Effector CD8-positive, alpha-beta T cell (primary cell): ENCODE measurements at regions not wholly inside any gene's neighbourhood (a gene's known extent, or its start where the extent isn't known, plus 50 kb on each side); places are given as distances from the start of the nearest gene placed in this dataset.
"Not testable (repeated sequence)": the region's sequence is repeated elsewhere in the genome, so short reads cannot be mapped to it uniquely, and the experiment has no call there.

Experiments used
- DNase-seq: peaks from one replicate; lab custom pipeline; 2025; lab: John Stamatoyannopoulos, UW

DNA sequence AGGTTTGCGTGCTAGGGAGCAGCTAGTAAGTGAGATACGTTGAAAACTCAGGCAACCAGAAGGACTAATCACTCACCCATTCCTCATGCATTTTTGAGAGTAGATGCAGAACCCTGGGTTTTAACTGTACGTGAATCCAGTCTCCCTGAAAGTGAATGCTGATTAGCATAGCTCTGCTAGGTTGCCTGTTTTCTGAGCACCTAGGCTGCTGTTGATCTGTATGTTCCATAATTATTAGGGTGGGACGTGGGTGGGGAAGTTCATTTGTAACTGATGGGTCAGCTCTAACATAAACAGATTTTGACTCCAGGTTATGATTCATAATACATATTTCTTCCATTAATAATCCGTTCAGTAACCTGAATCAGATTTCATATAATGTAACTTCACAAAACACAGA is 379.0 kb upstream of the FANCL start:
- DNase-seq, result no peak

DNA sequence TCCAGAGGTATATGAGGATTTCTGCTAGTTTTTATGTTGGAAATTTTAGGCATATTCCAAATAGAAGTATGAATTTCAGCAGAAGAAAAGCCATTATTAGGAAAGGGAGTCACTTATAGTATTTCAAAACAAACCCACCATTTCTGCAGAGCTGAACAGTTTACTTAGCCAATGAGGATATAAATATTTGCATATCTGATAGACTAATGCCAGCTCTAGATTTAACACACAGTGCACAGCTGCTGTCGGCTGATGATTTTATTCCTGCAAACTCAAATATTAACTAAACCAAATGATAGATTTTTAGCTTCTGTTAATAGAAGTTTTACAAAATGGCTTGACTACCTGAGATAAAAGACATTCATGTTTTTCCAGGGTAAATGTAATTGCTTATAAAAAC is 375.8 kb upstream of the FANCL start:
- DNase-seq, result no peak

- DNase-seq, result no peak
Observed at GRCh38 chr2:58614219-58614618, 373.1 kb upstream of the FANCL start.

- DNase-seq, result no peak
Observed at GRCh38 chr2:58612973-58613372, 371.8 kb upstream of the FANCL start.

GRCh38 chr2:58609326-58609725 is 368.2 kb upstream of the FANCL start:
- DNase-seq, result no peak

- no peak for DNase-seq
Observed at GRCh38 chr2:58608146-58608545, 367.0 kb upstream of the FANCL start.

DNA sequence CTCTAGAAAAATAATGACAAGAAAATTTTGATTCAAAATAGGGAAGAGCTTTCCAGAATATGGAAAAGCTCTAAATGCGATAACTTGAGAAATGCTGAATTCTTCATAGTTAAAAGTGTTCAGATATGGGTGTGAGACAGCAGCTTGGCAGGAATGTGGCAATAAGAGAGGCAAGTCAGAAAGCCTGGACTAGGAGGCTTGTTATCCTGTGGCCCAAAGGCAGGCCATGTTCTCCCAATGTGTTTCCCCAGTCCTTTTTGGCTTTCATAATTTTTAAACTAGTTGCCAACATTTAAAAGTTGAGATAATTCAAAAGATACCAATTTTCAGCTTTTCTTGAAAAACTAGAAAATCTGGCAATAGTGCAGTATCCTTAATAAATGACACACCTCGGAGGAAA is 366.3 kb upstream of the FANCL start:
- no peak for DNase-seq

GRCh38 chr2:58606799-58607198 is 365.7 kb upstream of the FANCL start:
- DNase-seq, result no peak

- DNase-seq, result no peak
Observed at GRCh38 chr2:58604096-58604495, 363.0 kb upstream of the FANCL start.

- DNase-seq, result no peak
Observed at GRCh38 chr2:58601017-58601416, 359.9 kb upstream of the FANCL start.

GRCh38 chr2:58598171-58598570 is 357.0 kb upstream of the FANCL start:
- DNase-seq, result no peak

GRCh38 chr2:58595714-58596113 is 354.6 kb upstream of the FANCL start:
- DNase-seq, result no peak

DNA sequence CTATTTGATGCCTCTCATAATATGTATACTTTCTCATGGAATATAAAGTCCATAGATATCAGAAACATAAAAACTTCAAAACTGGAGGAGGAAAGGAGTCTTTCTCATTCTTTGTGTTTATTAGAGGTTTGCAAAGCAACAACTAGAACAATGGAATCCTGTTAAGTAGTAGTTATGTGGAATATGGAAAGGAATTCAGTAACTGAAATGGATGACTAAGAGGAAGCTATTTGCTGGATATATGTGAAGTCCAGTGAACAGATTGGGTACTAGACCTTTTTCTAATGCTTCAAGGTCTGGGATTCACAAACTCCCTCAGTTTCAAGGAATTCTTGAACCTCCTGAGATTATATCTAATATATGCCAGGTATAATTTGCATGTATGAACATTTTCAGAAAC is 353.6 kb upstream of the FANCL start:
- no peak for DNase-seq

DNA sequence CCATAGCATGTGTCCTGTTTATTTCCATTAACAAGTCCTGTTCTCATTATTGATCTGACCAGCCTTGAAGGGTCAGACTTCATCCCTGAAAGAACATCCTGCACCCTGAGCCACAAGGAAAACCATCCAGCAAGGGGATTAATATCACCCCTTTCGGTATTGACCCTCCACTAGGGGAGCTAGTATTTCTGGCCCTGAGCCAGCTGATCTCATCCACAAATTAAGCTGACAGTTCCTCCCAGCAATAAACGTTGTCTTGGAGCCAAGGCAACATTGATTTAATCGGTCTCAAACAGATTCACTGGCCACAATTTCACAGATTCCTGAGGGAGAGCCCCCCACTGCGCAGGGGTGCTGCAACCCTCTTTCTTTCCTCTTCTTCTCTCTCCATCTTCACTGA is 353.1 kb upstream of the FANCL start:
- DNase-seq, result no peak

DNA sequence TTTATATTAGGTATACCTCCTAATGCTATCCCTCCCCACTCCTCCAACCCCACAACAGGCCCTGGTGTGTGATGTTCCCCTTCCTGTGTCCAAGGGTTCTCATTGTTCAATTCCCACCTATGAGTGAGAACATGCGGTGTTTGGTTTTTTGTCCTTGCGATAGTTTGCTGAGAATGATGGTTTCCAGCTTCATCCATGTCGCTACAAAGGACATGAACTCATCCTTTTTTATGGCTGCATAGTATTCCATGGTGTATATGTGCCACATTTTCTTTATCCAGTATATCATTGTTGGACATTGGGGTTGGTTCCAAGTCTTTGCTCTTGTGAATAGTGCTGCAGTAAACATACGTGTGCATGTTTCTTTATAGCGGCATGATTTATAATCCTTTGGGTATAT is 345.1 kb upstream of the FANCL start:
- DNase-seq, result not testable (repeated sequence)

DNA sequence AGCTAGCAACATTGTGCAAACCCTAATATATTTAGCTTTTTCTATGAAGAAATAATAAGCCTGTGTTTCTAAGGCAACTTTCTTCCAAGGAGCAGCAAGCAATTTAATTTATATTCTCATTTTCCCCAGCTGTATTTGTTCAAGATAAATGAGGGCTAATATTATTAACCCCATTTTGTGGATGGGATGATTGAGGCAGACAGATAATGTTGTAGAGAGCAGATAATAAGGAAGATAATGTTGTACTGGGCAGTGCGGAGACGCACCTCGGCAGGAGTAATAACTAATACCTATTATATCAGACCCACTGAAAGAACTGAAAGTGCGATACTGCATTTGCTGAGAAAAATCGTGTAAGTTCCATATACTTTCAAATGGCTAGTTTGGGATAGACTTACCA is 344.1 kb upstream of the FANCL start:
- no peak for DNase-seq

GRCh38 chr2:58584606-58585118 is 343.5 kb upstream of the FANCL start:
- no peak for DNase-seq

- DNase-seq, result no peak
Observed at GRCh38 chr2:58578276-58578675, 337.2 kb upstream of the FANCL start.

- DNase-seq, result no peak
Observed at GRCh38 chr2:58574873-58575272, 333.7 kb upstream of the FANCL start.

GRCh38 chr2:58572731-58573130 is 331.6 kb upstream of the FANCL start:
- no peak for DNase-seq

GRCh38 chr2:58571181-58571852 is 330.2 kb upstream of the FANCL start:
- DNase-seq, result no peak

DNA sequence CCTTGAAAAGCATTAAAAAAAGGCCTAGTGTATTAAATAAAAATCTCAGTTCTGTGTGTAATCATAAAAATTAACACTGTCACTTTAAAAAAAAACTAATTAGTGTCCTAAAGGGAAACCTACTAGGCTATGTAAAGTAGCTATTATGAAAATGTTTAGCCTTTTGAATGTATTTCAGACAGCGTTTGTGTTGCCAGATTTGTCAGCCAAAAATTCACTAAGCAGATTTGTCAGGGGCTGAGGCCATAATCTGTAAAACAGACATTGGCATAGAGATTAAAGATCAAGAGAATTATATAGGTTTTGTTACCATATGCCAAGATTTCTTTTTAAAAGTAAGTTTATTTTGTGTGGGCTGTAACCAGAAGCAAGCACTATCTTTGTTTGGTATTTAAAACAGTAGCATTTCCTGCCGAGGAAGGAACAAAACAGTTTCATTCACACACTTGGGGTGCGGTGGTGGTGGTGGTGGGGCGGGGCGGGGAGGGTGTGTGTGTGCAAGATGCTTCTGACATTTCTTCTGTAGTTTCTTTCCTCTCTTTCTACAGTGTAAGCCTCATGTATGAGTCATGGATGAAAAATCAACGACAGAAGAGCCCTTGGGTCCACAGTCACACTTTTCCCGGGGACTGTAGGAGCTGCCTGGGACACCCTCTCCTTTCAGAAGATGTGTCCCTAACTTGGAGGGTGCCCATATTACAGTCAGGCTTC is 328.5 kb upstream of the FANCL start:
- no peak for DNase-seq

DNA sequence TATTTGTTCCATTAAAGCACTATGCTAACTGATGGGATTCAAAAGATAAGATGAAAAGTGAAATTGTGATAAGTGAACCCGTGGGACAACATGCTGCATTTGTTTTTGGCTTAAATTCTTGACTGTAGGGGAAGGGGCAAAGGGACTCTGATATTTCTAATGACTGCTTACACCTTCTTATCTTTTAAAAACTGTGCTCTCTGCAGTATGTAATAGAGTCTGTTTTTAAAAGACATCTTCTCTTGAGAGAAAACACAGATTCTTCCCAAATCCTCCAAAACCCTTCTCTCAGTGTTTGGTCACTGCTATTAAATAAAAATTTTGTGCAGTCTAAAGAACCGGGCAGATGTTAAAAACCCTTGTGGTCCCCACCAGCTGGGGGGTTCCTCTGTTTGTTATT is 327.8 kb upstream of the FANCL start:
- no peak for DNase-seq

DNA sequence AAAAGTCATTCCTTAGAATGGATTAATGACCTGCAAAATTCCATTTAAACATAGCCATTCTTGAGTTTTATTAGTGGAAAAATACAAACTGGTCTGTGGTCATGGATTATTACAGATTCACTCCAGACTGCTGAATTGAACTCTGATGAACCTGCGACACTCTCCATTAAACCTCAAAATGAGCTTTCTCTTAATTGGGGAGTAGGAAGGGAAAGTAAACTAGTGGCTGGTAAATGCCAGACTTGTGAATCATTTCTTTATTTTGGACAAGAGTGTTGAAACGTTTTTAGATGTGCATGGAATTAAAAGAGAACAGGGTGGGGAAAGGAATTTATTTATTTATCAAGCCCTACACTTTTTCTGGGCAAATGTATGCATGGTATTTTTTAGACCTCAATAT is 321.2 kb upstream of the FANCL start:
- DNase-seq, result no peak
